ENCODE measurements at regions not wholly inside any gene's neighbourhood (a gene's known extent, or its start where the extent isn't known, plus 50 kb on each side); places are given as distances from the start of the nearest gene placed in this dataset.

DNA sequence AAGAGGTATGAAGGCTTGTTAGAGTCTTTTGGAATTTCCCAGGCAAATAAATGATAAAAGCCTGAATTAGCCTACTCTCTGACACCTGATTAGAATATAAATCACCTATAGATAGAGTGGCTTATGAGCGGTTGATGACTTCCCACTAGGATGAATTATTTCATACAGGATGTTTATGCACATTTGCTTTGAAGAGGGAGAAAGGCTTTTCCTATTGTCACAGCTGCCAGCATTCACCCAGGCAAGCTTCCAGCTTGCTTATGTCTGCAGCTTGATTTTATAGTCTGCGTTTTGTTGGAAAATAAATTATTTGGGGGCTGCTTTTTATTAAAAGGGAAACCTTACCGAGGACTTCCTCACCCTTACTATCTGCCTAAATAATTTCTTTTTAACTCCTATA, 51.3 kb upstream of the EIF2S2 start:
- TF ChIP-seq, protein P1, sequence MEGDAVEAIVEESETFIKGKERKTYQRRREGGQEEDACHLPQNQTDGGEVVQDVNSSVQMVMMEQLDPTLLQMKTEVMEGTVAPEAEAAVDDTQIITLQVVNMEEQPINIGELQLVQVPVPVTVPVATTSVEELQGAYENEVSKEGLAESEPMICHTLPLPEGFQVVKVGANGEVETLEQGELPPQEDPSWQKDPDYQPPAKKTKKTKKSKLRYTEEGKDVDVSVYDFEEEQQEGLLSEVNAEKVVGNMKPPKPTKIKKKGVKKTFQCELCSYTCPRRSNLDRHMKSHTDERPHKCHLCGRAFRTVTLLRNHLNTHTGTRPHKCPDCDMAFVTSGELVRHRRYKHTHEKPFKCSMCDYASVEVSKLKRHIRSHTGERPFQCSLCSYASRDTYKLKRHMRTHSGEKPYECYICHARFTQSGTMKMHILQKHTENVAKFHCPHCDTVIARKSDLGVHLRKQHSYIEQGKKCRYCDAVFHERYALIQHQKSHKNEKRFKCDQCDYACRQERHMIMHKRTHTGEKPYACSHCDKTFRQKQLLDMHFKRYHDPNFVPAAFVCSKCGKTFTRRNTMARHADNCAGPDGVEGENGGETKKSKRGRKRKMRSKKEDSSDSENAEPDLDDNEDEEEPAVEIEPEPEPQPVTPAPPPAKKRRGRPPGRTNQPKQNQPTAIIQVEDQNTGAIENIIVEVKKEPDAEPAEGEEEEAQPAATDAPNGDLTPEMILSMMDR (conservative IDR thresholded peaks at IDR 0.05) = no peak
- no peak for TF ChIP-seq EZH2 (IDR thresholded peaks at IDR 0.05; ENCODE audit: low read depth)

Data from PC-9 (cell line).